Ecto neural progenitor cell (in vitro differentiated cells): ENCODE measurements at regions not wholly inside any gene's neighbourhood (a gene's known extent, or its start where the extent isn't known, plus 50 kb on each side); places are given as distances from the start of the nearest gene placed in this dataset.

Source experiments
- DNase-seq: peaks from one replicate; pipeline ENCODE4 v3.0.0-alpha.2; 2018; ENCODE audit warnings: low spot score

DNA sequence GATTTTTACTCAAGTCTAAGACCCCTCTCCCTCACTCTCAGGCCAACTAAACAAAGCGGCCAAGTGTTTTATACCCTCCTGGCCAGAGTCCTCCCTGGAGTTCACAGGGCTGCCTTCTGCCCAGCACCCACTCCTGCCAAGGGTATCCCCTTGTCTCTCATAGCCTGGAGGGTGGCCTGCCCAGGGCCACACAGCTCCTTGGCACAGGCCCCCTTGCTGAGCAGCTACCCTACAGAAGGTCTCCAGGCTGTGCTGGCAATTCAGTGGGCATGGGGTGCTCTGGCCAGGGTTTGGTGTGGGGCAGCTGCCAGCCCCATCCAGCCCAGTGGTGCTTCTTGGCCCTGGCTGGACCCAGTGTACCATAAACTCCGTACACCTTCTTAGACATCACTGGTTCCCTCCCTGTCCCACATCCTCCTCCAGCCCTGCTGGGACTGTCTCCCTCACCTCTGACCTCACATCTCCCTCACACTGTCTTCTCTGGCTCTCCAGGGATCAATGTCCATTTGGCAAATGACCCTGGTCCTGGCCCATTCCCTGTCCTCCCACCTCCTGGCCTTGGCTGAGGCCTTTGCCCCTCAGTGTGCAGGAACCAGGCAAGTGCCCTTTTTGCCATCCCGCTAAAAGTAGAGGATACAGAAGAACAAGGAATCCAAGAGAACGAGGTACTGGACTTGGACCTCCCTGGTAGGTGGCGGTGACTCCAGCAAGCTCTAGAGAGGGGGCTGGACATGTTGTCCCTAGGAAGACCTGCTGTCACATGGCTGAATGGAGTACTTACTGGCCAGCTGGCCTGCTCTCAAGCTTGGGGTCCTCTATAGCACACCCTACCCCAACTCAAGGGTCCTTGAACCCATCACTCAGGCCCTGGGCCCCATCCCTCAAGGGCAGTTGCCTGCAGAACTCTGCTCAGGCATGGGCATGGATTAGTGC lies 50.0 kb upstream of the TRPM1 start:
- no peak for DNase-seq

DNA sequence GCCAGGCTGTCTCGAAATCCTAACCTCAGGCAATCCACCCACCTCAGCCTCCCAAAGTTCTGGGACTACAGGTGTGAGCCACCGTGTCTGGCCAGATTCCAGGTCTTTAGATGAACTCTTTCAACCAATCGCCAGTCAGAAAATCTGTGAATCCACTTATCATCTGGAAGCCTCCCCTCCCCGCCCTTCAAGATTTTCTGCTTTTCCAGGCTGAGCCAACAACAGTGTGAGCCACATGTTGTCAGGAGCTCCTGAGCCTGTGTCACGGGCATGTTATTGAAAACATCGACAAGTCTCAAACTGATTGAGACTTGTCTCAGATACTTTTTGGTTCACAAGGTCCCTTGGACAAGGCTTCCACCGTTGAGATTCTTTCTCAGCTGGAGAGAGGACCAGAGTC lies 52.0 kb upstream of the TRPM1 start:
- DNase-seq = no peak

DNA sequence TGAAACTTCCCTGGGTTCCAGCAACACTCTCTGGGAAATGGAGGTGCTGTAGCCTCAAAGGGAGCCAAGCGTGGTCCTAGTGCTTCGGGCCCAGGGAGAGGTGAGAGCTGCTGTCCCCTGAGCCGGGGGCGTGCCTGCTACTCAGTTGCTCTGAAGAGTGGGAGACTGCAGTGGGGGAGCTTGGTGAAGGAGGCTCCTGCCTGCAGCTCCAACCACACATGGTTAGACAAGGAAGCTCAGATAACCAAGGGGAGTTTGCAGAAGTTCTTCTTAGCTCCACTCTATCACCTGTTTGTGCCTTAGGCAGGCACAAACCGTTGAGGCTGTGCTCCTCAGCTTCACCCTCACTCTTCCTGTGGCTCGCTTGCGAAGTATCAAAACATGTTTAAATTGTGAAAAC lies 53.6 kb upstream of the TRPM1 start:
- no peak for DNase-seq

DNA sequence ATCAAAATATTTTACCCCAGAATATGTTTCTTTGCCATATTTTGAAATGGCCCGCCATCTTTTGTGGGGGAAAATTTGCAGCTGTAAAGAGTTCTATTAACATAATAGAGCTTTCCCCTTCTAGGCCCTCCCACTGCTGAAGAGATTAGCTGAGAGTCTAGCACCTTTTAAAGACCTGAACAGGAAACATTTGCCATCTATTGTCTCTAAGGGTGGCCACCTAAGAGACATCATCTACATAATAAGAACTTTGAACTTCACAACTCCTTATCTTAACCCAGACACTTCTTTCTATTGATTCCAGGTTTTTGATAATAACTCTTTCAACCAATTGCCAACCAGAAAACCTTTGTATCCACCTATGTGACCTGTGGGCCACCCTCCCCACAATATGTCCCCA lies 54.7 kb upstream of the TRPM1 start:
- DNase-seq = no peak

DNA sequence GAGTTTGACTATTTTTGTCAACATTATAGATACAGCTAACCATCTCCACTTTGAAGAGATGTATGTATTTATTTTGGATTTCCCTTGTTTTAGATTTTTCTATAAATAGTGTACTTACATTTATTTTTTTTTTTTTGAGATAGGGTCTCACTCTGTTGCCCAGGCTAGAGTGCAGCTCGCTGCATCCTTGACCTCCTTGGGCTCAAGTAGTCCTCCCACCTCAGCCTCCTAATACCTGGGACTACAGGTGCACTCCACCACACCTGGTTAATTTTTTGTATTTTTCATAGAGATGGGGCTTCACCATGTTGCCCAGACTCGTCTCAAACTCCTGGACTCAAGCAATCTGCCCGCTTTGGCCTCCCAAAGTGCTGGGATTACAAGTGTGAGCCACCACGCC lies 55.3 kb upstream of the TRPM1 start:
- no peak for DNase-seq

DNA sequence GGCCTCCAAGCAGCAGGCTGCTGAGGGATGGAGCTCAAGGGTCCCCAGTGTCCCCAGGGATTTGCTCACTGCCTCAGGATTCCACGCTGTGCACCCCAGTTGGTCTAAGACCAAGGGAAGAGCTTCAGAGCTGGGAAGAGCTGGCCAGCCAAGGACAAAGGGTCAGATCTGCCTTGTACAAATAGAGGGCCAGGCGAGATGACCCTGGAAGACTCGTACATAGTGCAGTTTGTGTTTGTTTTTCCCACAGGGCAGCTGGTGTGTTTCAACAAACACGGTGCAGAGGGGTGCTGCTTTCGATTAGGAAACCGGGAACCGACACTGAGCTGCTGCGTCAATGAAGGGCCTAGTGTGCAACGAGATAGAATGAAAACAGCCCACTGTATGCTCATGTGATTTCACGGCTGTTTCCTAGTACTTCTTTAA lies 56.1 kb upstream of the TRPM1 start:
- DNase-seq = no peak

DNA sequence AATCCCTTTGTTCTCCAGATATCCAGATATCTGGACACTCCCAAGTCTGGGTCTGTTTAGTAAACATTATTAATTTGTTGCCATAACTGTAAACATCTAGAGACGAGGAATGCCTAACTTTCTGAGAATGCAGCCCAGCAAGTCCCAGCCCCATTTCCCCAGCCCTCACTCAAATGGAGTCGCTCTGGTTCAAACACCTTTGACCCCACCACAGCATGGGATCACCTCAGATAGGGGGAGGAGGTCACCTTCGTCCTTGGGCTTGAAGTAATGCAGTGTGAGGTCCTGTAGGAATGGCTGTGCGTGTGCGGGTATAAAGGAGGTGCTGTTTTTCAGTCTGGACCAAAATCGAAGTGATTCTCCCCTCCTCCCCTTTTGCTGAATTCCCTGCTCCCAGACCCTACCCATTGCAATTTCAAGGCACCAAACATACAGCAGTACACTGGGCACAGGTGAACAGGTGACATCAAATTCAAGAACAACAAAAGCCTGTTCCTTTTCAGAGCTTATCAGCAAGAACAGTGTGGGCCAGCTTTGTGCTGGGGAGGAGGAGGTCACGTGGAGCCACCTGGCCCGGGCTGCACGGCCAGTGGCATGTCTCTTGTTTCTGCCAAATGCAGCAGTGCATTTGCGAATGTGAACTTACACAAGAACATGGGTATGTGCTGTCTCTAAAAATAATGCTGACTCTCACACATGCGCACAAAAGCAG lies 57.5 kb upstream of the TRPM1 start:
- DNase-seq = no peak

DNA sequence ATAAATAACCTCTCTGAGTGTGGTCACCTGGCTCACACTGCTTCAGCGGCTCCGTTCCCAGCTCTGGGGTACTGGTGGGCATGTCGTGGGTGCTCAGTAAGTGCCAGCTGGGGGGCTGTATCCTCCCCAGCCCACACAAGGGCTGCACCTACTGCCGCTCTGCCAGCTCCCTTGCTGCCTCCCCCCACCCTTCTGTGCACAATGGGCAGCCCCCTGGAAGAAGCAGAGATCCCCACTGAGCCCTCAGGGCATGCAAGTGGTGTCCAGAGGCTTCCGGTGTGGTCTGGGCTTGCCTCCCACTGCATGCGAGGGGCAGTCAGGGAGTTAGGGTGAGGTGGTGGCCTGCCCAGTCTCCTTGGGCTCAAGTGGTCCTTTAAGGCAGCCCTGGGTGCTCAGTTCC lies 58.3 kb upstream of the TRPM1 start:
- no peak for DNase-seq

DNA sequence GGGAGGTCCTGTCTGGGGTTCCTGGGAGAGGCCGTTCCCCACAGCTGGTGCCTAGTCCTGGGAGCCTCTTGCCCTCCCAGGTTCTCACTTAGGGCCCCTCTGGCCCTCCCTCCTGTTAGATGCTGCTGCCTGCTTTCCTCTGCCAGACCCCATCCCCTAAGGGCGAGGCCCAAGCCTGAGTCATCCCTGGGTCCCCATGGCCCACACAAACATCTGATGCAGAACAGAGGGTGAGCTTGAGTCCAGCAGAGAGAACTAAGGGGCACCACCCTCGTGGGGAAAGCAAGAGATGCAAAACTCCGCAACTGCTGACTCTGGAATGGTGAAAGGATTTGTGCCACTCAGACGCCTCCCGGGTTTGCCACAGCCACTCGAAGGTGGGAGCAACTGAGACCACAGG lies 58.8 kb upstream of the TRPM1 start:
- DNase-seq = no peak

DNA sequence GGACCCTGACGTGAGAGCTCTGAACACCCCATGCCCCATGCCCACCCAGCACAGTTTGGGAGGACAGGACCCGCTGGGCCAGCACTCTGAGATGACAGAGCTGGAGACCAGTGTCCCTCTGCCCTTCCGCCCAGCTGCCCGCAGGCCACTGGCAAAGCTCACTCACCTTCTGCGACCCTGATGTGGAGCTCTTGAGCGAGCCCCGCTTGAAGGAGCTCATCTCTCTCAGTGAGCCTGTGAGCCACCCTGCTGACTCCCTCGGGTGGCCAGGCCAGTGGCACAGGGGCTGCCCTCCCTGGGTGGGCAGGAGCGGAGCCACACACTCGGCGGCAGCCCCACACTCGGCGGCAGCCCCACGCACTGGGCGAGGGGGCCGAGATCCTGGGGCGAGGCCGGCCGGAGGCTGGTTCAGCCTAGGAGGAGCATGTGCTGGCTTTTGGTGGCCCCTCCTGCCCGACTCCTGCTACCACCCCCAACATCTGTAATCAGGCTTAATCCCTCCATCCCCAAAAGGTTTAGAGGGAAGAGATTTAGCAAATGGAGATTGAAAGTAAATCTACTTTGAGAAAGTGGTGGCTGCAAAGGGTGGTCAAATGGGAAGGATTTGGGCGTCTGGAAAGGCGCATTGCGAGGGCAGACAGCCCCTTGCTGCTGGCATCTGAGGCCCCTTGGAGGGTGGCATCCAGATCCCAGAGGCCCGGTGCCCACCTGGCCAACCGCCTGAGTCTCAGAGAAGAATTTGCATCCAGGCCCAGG lies 59.4 kb upstream of the TRPM1 start:
- DNase-seq = no peak

DNA sequence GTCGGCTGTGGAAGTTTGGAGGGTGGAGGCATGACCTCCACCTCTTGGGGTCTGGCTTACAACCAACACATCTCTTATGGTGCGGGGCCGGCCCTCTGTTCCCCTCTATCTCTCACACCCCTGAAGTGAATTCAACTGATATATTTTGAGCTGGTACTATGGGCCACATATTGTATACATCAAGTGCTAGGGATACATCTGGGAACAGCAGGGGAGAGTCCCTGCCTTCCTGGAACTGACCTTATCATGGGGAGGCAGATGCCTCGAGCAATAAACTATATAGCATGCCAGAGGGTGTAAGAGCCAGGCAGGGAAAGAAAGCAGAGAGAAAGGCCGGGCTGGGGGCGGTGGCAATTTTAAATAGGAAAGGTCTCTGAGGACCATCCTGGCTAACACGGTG lies 60.4 kb upstream of the TRPM1 start:
- no peak for DNase-seq

DNA sequence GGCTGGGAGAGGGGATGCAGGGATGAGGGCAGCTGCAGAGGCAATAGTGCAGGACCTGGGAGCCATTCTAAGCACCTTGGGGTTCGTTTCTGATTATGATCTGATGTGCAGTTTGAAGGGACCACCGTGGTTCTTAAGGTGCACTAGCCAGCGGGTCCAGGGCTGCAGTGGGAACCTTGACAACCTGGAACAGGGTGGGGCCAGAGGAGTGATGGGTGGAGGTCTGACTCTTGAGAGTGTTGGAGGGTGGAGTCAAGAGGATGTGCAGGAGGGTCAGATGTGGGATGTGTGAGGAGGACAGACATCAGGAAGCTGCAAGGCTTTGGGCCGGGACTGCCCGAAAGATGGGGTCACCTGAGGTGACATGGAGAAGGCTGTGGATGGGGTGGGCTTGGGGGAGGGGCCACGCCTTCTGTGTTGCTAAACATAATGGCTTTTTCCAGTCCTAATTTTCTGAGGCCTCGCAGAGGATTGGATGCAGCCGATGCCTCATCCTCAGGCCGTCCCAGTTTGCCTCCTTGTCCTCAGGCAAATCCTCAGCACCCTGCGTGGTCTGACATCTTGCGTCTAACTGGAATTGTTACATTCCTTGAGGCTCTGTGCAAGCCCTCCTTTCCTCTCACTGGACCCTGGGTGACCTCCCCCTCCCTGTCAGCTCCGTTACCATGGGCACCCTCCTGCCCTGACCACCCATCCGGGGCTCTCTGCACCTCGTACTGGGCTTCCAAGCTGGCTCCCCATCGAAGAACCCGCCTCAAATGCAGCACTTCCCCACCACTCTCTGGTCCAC lies 61.4 kb upstream of the TRPM1 start:
- DNase-seq = no peak

DNA sequence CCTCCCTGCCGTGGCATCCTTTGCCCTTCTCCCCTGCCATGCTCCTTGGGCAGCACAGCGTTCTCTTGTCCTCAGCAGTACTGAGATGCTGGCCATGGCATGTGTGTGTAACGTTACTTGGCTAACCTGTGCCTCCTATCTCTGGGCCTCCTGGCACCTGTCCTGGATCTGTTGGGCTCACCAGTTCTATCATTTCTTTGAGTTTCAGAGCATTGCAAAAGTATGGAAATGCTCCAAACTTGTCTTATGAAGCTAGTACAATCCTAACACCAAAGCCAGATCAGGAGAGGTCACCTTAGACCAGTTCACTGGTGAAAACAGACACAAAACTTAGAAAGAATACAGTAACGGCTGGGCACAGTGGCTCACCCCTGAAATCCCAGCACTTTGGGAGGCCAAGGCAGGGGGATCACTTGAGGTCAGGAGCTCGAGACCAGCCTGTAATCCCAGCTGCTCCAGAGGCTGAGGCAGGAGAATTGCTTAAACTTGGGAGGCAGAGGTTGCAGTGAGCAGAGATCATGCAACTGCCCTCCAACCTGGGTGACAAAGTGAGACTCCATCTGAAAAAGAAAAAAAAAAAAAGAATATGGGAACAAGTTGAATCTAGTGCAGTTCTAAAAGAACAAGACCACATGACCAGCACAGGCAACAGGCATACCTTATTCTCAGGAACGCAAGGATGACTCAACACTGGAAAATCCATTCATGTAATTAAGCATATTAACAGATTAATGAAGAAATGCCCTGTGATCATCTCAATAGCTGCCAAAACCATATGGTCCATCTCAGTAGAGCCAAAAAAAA lies 62.4 kb upstream of the TRPM1 start:
- DNase-seq = no peak

DNA sequence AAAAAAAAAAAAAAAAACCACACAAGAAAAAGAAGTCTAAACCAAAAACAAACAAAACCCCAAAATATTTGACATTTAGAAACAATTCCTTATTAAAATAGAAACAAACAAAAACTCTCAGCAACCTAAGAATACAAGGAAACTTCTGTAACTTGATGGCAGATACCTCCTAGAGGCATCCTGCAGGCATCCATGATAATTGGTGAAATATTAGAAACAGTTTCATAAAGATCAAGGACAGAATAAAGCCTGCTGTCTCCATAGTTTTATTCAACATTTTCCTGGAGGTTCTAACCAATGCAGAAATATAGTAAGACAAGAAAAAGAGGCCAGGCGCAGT lies 63.0 kb upstream of the TRPM1 start:
- no peak for DNase-seq

DNA sequence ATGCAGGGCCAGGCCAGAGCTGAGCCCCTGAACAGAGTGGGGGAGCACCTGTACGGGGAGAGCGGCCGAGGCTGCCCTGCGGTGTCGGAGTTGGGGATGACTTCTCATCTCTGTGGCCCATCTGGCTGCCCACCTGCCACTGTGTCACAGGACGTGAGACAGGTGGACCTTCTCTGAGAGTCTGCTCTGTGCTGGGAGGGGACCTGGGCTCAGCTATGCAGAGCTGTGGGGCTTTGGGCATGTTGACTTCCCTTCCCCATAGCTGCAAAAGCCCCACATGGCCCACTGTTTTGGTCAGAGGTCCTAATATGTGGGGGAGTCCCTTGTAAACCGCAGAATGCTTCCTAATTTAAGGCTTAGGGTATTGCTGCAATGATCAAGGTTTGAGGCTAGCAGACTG lies 68.0 kb upstream of the TRPM1 start:
- DNase-seq = no peak

DNA sequence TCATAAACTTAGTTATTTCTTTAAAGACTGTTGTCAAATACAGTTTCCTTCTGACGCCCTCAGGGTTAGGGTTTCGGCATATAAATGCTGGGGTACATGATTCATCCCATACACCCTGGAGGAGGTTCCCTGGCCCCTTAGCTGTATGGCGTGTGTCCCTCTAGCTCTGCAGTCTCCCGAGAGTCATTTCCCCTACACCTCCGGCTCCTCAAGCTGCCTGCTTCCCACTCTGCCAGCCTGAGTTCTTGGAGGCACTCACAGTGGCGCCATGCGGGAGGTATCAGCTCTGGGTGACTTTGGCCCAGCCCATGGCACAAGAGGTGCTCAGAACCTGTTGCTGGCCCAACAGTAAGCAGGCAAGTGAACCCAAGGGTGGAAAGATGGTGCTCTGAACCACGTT lies 70.2 kb upstream of the TRPM1 start:
- DNase-seq = no peak

DNA sequence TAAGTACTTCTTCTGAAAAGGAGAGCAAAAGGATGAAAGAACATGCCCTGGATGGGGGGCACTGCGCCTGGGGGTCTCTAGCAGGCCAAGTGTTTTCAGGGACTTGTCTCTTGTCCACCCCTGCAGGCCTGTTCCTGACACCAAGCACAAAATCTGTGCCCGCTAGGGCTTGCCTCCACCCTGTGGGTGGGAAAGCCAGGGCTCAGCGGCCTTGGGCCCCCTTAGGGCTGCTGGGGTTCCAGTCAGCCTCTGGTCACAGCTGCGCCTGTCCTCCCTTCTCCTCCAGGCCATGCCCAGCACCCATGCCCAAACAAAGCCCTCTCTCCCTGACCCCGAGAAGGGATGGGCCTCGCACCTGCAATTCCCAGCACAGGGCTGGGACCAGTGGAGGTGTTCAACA lies 71.1 kb upstream of the TRPM1 start:
- no peak for DNase-seq

DNA sequence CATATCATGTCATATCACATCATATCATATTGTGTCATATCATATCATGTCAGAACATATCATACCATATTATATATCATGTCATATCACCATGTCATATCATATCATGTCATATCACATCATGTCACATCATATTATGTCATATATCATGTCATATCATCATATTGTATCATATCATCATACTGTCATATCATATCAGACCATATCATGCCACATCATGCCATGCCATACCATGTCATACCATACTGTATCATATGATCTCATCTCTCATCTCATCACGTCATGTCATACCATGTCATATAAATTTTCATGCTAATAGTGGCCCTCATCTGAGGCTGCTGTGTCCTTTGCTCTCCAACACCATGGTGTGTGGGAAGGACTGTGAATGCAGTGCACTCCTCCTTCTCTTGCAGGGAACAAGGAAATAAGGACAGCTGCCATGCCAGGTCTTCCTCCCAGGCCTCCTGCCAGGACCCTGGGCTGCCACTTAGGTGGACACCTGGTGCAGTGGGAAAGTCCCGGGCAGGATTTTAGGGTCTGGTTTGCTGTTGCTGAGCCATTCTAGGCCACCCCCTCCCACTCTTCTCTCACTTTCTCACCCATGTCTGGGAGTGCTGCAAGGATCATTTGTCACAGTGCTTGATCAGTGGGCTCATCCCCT lies 72.4 kb upstream of the TRPM1 start:
- DNase-seq = no peak

DNA sequence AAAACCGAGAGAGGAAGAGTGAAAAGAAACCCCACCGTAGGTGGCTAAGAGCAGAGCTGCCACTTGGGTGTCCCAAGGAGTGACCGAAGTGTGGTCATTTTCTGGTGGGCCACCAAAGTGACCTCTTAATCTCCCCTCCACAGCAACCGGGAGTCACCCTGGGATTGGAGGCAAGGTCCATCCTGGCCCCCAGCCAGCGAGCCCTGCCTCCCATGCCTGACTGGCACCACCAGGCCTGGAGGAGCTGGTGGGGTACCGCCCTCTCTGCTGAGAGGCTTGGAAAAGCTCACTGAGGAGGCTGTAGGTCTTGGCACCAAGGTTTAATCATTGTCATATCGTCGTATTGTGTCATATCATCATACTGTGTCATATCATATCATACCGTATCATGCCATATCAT lies 74.0 kb upstream of the TRPM1 start:
- DNase-seq = no peak

DNA sequence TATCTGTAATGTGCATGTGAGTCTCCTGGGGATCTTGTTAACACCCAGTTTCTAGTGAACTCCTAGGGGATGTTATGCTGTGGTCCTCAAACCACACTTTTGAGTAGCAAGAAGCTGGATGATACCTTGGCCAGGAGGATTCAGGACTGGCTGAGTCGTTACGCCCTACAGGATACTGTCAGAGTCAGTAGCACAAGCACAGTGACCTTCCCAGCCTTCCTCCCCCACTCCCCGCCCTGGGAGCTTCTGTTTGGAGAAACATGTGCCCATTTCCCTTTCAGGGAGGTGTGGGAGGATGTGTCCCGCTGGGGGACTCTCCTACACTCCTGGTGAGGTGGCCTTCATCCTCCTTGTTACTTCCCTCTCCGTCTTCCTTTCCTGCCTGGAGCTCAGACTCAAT lies 76.4 kb upstream of the TRPM1 start:
- DNase-seq = no peak

DNA sequence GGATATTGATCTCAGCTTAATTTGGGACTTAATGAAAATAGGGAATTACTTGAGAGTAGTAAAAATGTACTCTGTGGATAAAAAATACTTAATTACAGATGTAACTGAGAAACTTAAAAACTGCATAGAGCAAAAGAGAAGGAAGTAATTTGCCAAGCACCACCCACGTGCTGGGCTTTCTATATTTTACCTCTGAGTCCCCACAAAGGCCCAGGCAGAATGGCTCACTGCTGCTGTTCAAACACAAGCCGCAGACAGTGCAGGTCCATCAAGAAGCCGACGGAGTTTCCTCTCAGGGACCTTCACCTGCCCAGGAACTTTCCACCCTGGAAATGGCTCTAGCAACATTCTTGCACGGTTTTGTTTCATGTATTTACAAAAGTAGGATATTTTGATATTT lies 77.2 kb upstream of the TRPM1 start:
- DNase-seq = no peak
